Breast epithelium (tissue), 4 donors: ENCODE measurements at regions not wholly inside any gene's neighbourhood (a gene's known extent, or its start where the extent isn't known, plus 50 kb on each side); places are given as distances from the start of the nearest gene placed in this dataset.

Source experiments
- DNase-seq, 2 donors: peaks; one replicate each; pipeline ENCODE4 v3.0.0-alpha.2; 2019; ENCODE audit warnings: low spot score in 2 of 2
- H3K27ac ChIP-seq, 2 donors: fragments of 200-600 bp; sonication (generic) in 1 of 2; one replicate each; pipeline ENCODE4 v1.5.1; 2016 to 2019; ENCODE audit warnings: mild to moderate bottlenecking in 1 of 2
- H3K27me3 ChIP-seq, 2 donors: fragments of 200-600 bp; sonication (generic) in 1 of 2; one replicate each; pipeline versions ENCODE4 v1.5.1 to v1.6.0; 2017 to 2019; ENCODE audit warnings: control low read depth in 1 of 2, mild to moderate bottlenecking in 1 of 2
- H3K36me3 ChIP-seq: fragments of 200-600 bp; one replicate; pipeline ENCODE4 v1.5.1; 2019
- H3K4me1 ChIP-seq, 2 donors: fragments of 200-600 bp; sonication (generic); one replicate each; pipeline ENCODE4 v1.5.1; 2016 to 2019; ENCODE audit warnings: control low read depth in 1 of 2
- H3K4me3 ChIP-seq, 3 donors: fragments of 200-600 bp; sonication (generic); 1 replicate in 2 of 3; 2 replicates in 1 of 3; pipeline ENCODE4 v1.5.1; 2016 to 2019; ENCODE audit warnings: mild to moderate bottlenecking in 3 of 3, moderate library complexity in 2 of 3
- H3K9me3 ChIP-seq, 2 donors: fragments of 200-600 bp; sonication (generic) in 1 of 2; one replicate each; pipeline ENCODE4 v1.5.1; 2016 to 2019; ENCODE audit warnings: control low read depth in 1 of 2
- CTCF ChIP-seq, 3 donors: fragments of 450-650 bp; IDR thresholded peaks; one replicate each; pipeline ENCODE4 v1.5.1; 2016 to 2017; ENCODE audit warnings: antibody characterized with exemption in 3 of 3, mild to moderate bottlenecking in 3 of 3, moderate library complexity in 3 of 3
- POLR2A ChIP-seq: fragments of 450-650 bp; IDR thresholded peaks from one replicate; pipeline ENCODE4 v1.6.1; 2016; ENCODE audit warnings: antibody characterized with exemption, mild to moderate bottlenecking, moderate library complexity
- POLR2AphosphoS5 ChIP-seq, 3 donors: sonication (generic); formaldehyde crosslinking; IDR thresholded peaks; one replicate each; pipeline ENCODE4 v1.6.1; 2017; ENCODE audit warnings: antibody characterized with exemption in 3 of 3
- intact Hi-C: fragments of 100-400 bp; cut with DNase I; formaldehyde crosslinking; loops from one replicate; pipeline ENCODE4 v1.15.1; 2023; ENCODE audit warnings: low total_unique reads

GRCh38 chr4:124445071-124445470 lies 267.5 kb downstream of the ANKRD50 start:
- H3K36me3 ChIP-seq, result no peaks in the 10 kb centered on the region
- H3K27me3 ChIP-seq, result no peaks in the 10 kb centered on the region
- no peak overlapping the region for H3K27ac ChIP-seq
- DNase-seq, result no peak
- intact Hi-C loops, result no loop called here
- H3K4me1 ChIP-seq, result no peaks in the 10 kb centered on the region
- H3K9me3 ChIP-seq, result peaks cover 9 to 11% of the 10 kb centered on the region in 2 donors
- H3K4me3 ChIP-seq, result no peak overlapping the region
- no peak for TF ChIP-seq POLR2AphosphoS5 (IDR thresholded peaks at IDR 0.05)
- no peak for TF ChIP-seq CTCF (IDR thresholded peaks at IDR 0.05)
- no peak for TF ChIP-seq POLR2A

- H3K36me3 ChIP-seq, result no peaks in the 10 kb centered on the region
- peaks cover 0 to 5% of the 10 kb centered on the region in 2 donors for H3K9me3 ChIP-seq
- intact Hi-C loops, result no loop called here
- no peak overlapping the region for H3K27ac ChIP-seq
- H3K27me3 ChIP-seq, result no peaks in the 10 kb centered on the region
- TF ChIP-seq POLR2A, result no peak
- no peak for TF ChIP-seq CTCF (IDR thresholded peaks at IDR 0.05)
- no peak for TF ChIP-seq POLR2AphosphoS5 (IDR thresholded peaks at IDR 0.05)
- no peaks in the 10 kb centered on the region for H3K4me1 ChIP-seq
- DNase-seq, result no peak
- H3K4me3 ChIP-seq, result no peak overlapping the region
These were observed 262.7 kb downstream of the ANKRD50 start for GRCh38 chr4:124449881-124450280.

- DNase-seq, result no peak
- Histone ChIP-seq H3K4me3 (no peak overlapping the region), H3K4me1 (no peaks in the 10 kb centered on the region)
These were observed 261.7 kb downstream of the ANKRD50 start for GRCh38 chr4:124450851-124451250.

GRCh38 chr4:124454772-124455270 lies 257.7 kb downstream of the ANKRD50 start:
- Histone ChIP-seq H3K4me1 (no peaks in the 10 kb centered on the region), H3K9me3 (no peaks in the 10 kb centered on the region), H3K36me3 (no peaks in the 10 kb centered on the region), H3K4me3 (no peak overlapping the region), H3K27ac (no peak overlapping the region), H3K27me3 (no peaks in the 10 kb centered on the region)
- no peak for DNase-seq
- TF ChIP-seq POLR2A (no peak), POLR2AphosphoS5 (IDR thresholded peaks at IDR 0.05) (no peak), CTCF (IDR thresholded peaks at IDR 0.05) (no peak)
- intact Hi-C loops, result no loop called here

More at GRCh38 chr4:124450851-124451250, 261.7 kb downstream of the ANKRD50 start:
- TF ChIP-seq POLR2A (no peak), CTCF (IDR thresholded peaks at IDR 0.05) (no peak), POLR2AphosphoS5 (IDR thresholded peaks at IDR 0.05) (no peak)
- intact Hi-C loops, result no loop called here
- Histone ChIP-seq H3K36me3 (no peaks in the 10 kb centered on the region), H3K27ac (no peak overlapping the region), H3K9me3 (no peaks in the 10 kb centered on the region), H3K27me3 (no peaks in the 10 kb centered on the region)

- Histone ChIP-seq H3K27me3 (no peaks in the 10 kb centered on the region), H3K4me3 (no peak overlapping the region), H3K36me3 (no peaks in the 10 kb centered on the region), H3K4me1 (no peaks in the 10 kb centered on the region), H3K9me3 (peaks cover 0 to under 1% of the 10 kb centered on the region in 2 donors), H3K27ac (no peak overlapping the region)
- intact Hi-C loops, result no loop called here
- DNase-seq, result no peak
- TF ChIP-seq POLR2AphosphoS5 (IDR thresholded peaks at IDR 0.05) (no peak), POLR2A (no peak), CTCF (IDR thresholded peaks at IDR 0.05) (no peak)
These were observed 256.9 kb downstream of the ANKRD50 start for GRCh38 chr4:124455671-124456070.
